ENCODE measurements at regions not wholly inside any gene's neighbourhood (a gene's known extent, or its start where the extent isn't known, plus 50 kb on each side); places are given as distances from the start of the nearest gene placed in this dataset.

- no peak for DNase-seq
- intact Hi-C loops (cut with DNase I; ENCODE audit: low total_unique reads) (no loop called here), in situ Hi-C loops (cut with MboI; ENCODE audit: low pct_ligation_motif_present in 1 of 4, low pct_unique_long_range_greater_than_20kb in 1 of 4, low sequenced_read_pairs in 3 of 4) (no loop called here)
- H3K4me3 ChIP-seq, result no peak overlapping the region
- WGBS, 2 donors (ENCODE audit: low coverage in 1 of 2), result 75 to 83% methylated on average over 4 of the region's 4 CpGs
- no peaks in the 10 kb centered on the region for H3K9me3 ChIP-seq
- no peak overlapping the region for H3K27ac ChIP-seq
- no peaks in the 10 kb centered on the region for H3K36me3 ChIP-seq
- no peaks in the 10 kb centered on the region for H3K27me3 ChIP-seq
- TF ChIP-seq POLR2A (IDR thresholded peaks at IDR 0.05) (no peak), POLR2AphosphoS5 (IDR thresholded peaks at IDR 0.05) (no peak), CTCF (IDR thresholded peaks at IDR 0.05) (no peak), EP300 (IDR thresholded peaks at IDR 0.05; ENCODE audit: low read depth) (no peak)
- peaks cover 0 to 7% (median 0%) of the 10 kb centered on the region in 4 donors for H3K4me1 ChIP-seq
Measured at GRCh38 chr2:234219046-234219310, 168.5 kb downstream of the SPP2 start.

- in situ Hi-C loops (cut with MboI; ENCODE audit: low pct_ligation_motif_present in 1 of 4, low pct_unique_long_range_greater_than_20kb in 1 of 4, low sequenced_read_pairs in 3 of 4), result no loop called here
- Histone ChIP-seq H3K36me3 (no peaks in the 10 kb centered on the region), H3K4me3 (no peak overlapping the region), H3K4me1 (peaks cover 0 to 7% (median 0%) of the 10 kb centered on the region in 4 donors), H3K9me3 (no peaks in the 10 kb centered on the region), H3K27me3 (no peaks in the 10 kb centered on the region), H3K27ac (no peak overlapping the region)
- 30 to 43% methylated on average over 5 to 11 of the region's 11 CpGs for WGBS, 2 donors (ENCODE audit: low coverage in 1 of 2)
- peak; percentile 18 for DNase-seq
- intact Hi-C loops (cut with DNase I; ENCODE audit: low total_unique reads), result no loop called here
- TF ChIP-seq CTCF (IDR thresholded peaks at IDR 0.05), result no peak
- no peak for TF ChIP-seq EP300 (IDR thresholded peaks at IDR 0.05; ENCODE audit: low read depth)
- TF ChIP-seq POLR2AphosphoS5 (IDR thresholded peaks at IDR 0.05), result no peak
- TF ChIP-seq POLR2A (IDR thresholded peaks at IDR 0.05), result no peak
Measured at GRCh38 chr2:234218266-234219045, 168.0 kb downstream of the SPP2 start.

- no peak for DNase-seq
- TF ChIP-seq POLR2A (IDR thresholded peaks at IDR 0.05) (no peak), EP300 (IDR thresholded peaks at IDR 0.05; ENCODE audit: low read depth) (no peak), POLR2AphosphoS5 (IDR thresholded peaks at IDR 0.05) (no peak), CTCF (IDR thresholded peaks at IDR 0.05) (no peak)
- Histone ChIP-seq H3K27me3 (no peaks in the 10 kb centered on the region), H3K27ac (no peak overlapping the region), H3K4me1 (peaks cover 0 to 12% (median 4%) of the 10 kb centered on the region in 4 donors), H3K4me3 (no peak overlapping the region), H3K36me3 (no peaks in the 10 kb centered on the region), H3K9me3 (no peaks in the 10 kb centered on the region)
- intact Hi-C loops (cut with DNase I; ENCODE audit: low total_unique reads), result no loop called here
- in situ Hi-C loops (cut with MboI; ENCODE audit: low pct_ligation_motif_present in 1 of 4, low pct_unique_long_range_greater_than_20kb in 1 of 4, low sequenced_read_pairs in 3 of 4), result no loop called here
- 73% methylated on average over 8 of the region's 8 CpGs; no CpG with 5 or more reads in 1 of the 2 donors for WGBS, 2 donors (ENCODE audit: low coverage in 1 of 2)
Measured at GRCh38 chr2:234212534-234212933, 162.0 kb downstream of the SPP2 start.

- no peak for DNase-seq
- intact Hi-C loops (cut with DNase I; ENCODE audit: low total_unique reads), result no loop called here
- H3K27ac ChIP-seq, result no peak overlapping the region
- no peak overlapping the region for H3K4me3 ChIP-seq
- in situ Hi-C loops (cut with MboI; ENCODE audit: low pct_ligation_motif_present in 1 of 4, low pct_unique_long_range_greater_than_20kb in 1 of 4, low sequenced_read_pairs in 3 of 4), result no loop called here
- TF ChIP-seq CTCF (IDR thresholded peaks at IDR 0.05), result no peak
- no peak for TF ChIP-seq POLR2A (IDR thresholded peaks at IDR 0.05)
- H3K9me3 ChIP-seq, result no peaks in the 10 kb centered on the region
- peaks cover 0 to 12% (median 4%) of the 10 kb centered on the region in 4 donors for H3K4me1 ChIP-seq
- 19 to 30% methylated on average over 4 of the region's 4 CpGs for whole genome bisulfite sequencing, 2 donors (ENCODE audit: low coverage in 1 of 2)
- no peaks in the 10 kb centered on the region for H3K27me3 ChIP-seq
- H3K36me3 ChIP-seq, result no peaks in the 10 kb centered on the region
Measured at GRCh38 chr2:234211797-234212196, 161.3 kb downstream of the SPP2 start.

All from transverse colon (tissue), 4 donors.